ENCODE measurements at regions not wholly inside any gene's neighbourhood (a gene's known extent, or its start where the extent isn't known, plus 50 kb on each side); places are given as distances from the start of the nearest gene placed in this dataset.

DNA sequence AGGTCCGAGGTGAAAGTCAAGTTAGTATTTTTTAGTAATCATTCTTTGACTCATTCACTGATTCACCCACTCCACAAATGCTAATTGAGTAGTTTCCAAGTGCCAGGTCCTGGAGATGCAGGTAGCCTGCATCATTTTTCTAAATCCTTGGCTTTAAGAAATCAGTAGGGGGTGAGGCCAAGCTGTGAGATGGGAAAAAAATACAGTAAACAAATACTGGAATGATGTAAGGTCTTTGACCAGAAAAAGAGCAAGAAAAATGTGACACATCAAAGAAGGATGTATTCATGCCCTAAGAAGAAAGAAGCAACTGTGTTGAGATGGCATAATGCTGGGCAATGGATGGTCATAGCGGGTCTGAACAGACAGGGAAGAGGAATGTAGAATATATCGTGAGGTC is 1386.6 kb downstream of the PCDH7 start:
- Histone ChIP-seq H3K27me3 (no peaks in the 10 kb centered on the region), H3K4me3 (no peak overlapping the region), H3K4me1 (no peaks in the 10 kb centered on the region), H3K36me3 (no peaks in the 10 kb centered on the region), H3K27ac (no peak overlapping the region), H3K9me3 (replicated peaks) (no peaks in the 10 kb centered on the region)
- DNase-seq = no peak

DNA sequence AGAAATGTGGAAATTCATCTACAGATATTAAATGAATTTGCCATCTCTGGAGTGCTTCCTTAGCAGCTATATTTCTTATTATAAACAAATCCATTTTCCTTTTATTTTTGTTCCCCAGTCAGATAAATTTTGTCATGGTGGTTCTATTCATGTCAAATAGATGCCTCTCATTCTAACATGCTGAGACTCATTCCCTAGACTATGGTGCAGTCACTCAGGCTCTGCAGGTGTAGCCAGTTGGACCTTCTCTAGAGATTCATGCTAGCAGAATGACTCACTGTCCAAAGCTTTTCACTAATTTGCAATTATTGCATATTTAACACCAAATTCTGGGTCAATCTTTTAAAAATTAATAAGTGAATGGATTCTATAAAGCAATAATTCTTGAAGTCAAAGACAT is 1392.7 kb downstream of the PCDH7 start:
- Histone ChIP-seq H3K36me3 (no peaks in the 10 kb centered on the region), H3K27me3 (no peaks in the 10 kb centered on the region), H3K4me1 (no peaks in the 10 kb centered on the region), H3K27ac (no peak overlapping the region), H3K4me3 (no peak overlapping the region), H3K9me3 (replicated peaks) (no peaks in the 10 kb centered on the region)
- DNase-seq = no peak

DNA sequence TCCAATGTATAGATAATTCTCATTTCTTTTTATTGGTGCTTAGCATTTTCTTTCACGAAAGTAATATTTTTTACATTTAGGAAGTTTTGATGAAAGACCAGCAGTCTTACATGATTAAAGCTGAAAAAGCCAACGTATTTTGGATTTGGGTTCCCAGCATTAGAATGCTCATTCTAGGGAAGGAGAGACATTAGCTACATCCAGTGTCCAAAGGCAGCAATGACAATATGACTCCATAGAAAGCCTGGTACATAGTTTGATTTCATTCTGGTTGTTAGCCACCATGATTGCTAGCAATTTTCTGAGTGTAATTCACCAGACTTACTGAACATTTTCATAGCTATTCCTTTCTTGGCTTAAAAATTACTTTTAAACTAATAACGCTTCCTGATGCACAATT is 1397.5 kb downstream of the PCDH7 start:
- no peaks in the 10 kb centered on the region for H3K36me3 ChIP-seq
- no peaks in the 10 kb centered on the region for H3K4me1 ChIP-seq
- no peaks in the 10 kb centered on the region for H3K27me3 ChIP-seq
- H3K9me3 ChIP-seq (replicated peaks) = no peaks in the 10 kb centered on the region
- no peak overlapping the region for H3K4me3 ChIP-seq
- H3K27ac ChIP-seq = no peak overlapping the region
- DNase-seq = peak in 1 of 2 experiments; percentile 22

DNA sequence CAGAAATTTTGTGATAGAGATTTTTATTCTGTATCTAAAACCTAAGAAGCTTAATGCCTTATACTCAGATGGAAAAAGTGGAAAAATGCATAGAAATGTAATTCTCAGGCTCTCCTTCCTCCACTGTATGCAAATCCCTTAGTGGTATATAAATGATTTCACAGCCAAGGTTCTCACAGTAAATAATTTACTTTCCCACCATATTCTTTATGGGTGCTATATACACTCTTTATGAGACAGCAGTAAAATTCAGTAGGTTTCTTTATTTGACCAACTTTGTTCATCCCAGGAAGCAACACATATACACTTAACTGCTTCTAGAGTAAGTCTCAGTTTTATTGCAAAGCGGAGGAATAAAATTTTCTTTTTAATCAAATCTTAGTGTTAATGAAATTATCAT is 1399.7 kb downstream of the PCDH7 start:
- no peak for DNase-seq

DNA sequence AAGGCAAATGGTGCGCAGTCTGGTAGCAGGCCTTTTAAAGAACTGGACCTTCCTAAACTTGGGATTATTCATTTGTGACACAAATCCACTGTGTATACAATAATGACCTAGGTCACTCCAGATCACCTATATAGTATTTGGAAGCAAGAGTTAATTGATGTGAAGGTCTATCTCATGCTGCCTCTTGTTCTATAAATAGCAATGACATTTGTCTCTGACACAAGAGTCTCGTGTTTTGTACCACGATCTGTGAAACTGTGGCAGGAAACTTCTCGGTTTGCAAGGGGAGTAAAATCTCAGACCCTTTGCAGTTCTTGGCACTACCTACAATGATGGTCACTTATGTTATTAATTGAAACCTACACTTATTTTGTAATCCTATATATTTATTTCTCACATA is 1408.4 kb downstream of the PCDH7 start:
- Histone ChIP-seq H3K4me1 (peaks cover 10% of the 10 kb centered on the region), H3K27ac (no peak overlapping the region), H3K4me3 (no peak overlapping the region), H3K27me3 (no peaks in the 10 kb centered on the region), H3K9me3 (replicated peaks) (0 out of 2 replicates have a peak, but pooled peaks cover 2% of the 10 kb centered on the region), H3K36me3 (no peaks in the 10 kb centered on the region)
- no peak for DNase-seq

More for the DNA sequence above, 1399.7 kb downstream of the PCDH7 start:
- H3K27ac ChIP-seq = no peak overlapping the region
- no peaks in the 10 kb centered on the region for H3K9me3 ChIP-seq (replicated peaks)
- no peaks in the 10 kb centered on the region for H3K36me3 ChIP-seq
- H3K4me3 ChIP-seq = no peak overlapping the region
- no peaks in the 10 kb centered on the region for H3K4me1 ChIP-seq
- H3K27me3 ChIP-seq = no peaks in the 10 kb centered on the region

DNA sequence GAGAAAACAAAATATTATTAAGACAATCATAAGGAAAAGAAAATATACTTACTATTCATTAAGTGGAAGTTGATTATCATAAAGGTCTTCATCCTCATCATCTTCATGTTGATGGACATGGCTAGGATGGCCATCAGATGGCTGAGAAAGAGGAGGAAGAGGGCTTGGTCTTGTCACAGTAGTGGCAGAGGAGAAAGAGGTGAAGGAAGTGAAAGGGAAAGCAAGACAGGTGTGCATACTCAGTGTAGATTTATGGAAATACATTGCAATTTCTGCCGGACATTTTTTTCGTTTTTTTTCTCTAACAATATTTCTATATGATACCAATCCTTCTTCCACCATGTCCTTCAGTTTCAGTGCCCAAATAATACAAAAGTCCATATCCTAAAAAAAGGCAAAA is 1409.8 kb downstream of the PCDH7 start:
- Histone ChIP-seq H3K27me3 (no peaks in the 10 kb centered on the region), H3K36me3 (no peaks in the 10 kb centered on the region), H3K4me1 (peaks cover 10% of the 10 kb centered on the region)

DNA sequence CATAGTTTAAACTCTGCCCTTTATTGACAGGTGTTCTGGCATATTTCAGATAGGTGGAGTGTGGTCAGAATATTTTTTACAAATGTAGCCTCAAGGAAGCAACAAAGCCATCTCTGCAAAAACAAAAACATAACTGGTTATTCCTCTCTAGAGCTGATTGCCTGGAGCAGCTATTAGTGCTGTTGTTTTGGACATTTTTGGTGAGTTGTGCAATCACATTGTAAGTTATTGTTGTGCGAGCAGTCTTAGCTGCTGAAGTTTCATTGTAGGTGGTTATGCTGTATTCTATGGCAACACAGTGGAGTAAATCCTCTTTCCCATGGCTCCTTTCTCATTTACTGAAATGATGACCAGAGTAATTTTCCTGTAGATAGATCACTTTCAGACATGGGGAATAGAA is 1413.0 kb downstream of the PCDH7 start:
- Histone ChIP-seq H3K9me3 (replicated peaks) (no peaks in the 10 kb centered on the region), H3K27ac (no peak overlapping the region), H3K27me3 (no peaks in the 10 kb centered on the region), H3K36me3 (no peaks in the 10 kb centered on the region), H3K4me1 (no peaks in the 10 kb centered on the region; the same call in 1 of the 2 replicates), H3K4me3 (no peak overlapping the region)
- DNase-seq = no peak

More for the DNA sequence above, 1409.8 kb downstream of the PCDH7 start:
- Histone ChIP-seq H3K27ac (no peak overlapping the region), H3K9me3 (replicated peaks) (0 out of 2 replicates have a peak, but pooled peaks cover 2% of the 10 kb centered on the region), H3K4me3 (no peak overlapping the region)
- no peak for DNase-seq

DNA sequence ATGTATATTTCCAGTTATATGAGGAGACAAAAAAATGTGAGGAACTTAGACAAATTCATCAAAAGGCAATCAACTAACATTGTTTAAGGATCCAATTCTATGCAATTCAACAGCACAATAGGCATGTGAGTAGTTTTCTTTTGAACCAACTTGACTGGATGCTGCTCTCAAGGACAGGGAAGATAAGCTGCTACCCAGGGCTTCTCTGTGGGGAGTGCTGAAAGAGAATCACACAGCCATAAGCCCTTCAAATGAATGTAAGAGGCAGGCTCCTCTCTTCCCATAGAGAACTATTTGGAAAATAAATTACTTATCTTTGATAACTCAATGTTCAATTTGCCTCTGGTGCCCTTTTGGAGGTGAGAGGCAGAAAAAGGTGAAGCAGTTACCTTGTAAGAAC is 1413.6 kb downstream of the PCDH7 start:
- H3K4me3 ChIP-seq = no peak overlapping the region
- no peaks in the 10 kb centered on the region for H3K27me3 ChIP-seq
- H3K4me1 ChIP-seq = no peaks in the 10 kb centered on the region
- H3K27ac ChIP-seq = no peak overlapping the region
- no peak for DNase-seq
- no peaks in the 10 kb centered on the region for H3K36me3 ChIP-seq
- no peaks in the 10 kb centered on the region for H3K9me3 ChIP-seq (replicated peaks)

DNA sequence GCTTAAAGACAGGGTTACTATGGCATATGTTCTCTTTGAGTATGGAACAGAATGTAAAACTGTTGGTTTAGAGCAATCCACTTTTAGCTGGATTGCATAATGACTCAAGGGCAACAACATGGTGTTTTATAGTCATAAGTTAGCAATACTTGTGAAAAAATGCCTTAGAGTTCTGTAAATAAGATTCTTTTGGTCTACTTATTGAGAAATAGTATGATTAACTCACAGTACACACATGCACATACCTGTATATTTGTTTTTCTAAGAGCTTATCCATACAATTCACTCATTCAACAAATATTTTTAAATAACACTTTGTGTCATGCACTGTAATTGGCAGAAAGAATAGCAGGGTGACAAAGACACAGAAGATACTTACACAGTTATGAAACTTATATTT is 1415.5 kb downstream of the PCDH7 start:
- Histone ChIP-seq H3K36me3 (no peaks in the 10 kb centered on the region), H3K27ac (no peak overlapping the region), H3K27me3 (no peaks in the 10 kb centered on the region), H3K4me1 (peaks cover 9% of the 10 kb centered on the region), H3K9me3 (replicated peaks) (no peaks in the 10 kb centered on the region), H3K4me3 (no peak overlapping the region)
- DNase-seq = no peak

DNA sequence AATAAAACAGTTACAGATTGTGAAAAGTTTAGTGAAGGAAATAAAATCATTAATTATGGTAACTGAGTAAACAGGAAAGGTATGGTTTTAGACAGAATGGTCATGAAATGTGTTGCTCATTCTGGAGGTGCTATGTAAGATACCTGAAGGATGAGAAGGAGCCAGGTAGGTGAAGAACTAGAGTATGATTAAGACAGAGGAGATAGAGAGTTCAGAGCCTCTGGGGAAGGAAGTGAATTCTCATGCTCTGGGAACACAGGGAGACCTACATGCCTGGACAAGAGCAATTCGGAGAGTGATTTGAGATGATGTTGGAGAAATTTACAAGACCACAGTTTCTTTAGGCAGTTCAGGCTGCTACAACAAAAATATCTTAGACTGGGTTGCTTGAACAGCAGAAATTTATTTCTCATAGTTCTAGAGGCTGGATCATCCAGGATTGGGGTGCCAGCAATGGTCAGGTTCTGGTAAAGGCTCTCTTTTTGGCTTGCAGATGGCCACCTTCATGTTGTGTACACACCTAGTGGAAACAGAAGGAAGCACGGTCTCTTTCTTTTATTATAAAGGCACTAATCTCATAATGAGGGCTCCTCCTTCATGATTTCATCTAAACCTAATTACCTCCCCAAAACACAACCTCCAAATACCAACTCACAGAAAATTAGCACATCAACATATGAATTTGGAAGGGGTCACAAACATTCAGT is 1416.1 kb downstream of the PCDH7 start:
- H3K27ac ChIP-seq = no peak overlapping the region
- DNase-seq = no peak
- H3K4me3 ChIP-seq = no peak overlapping the region
- no peaks in the 10 kb centered on the region for H3K9me3 ChIP-seq (replicated peaks)
- no peaks in the 10 kb centered on the region for H3K27me3 ChIP-seq
- peaks cover 12% of the 10 kb centered on the region for H3K4me1 ChIP-seq
- no peaks in the 10 kb centered on the region for H3K36me3 ChIP-seq

DNA sequence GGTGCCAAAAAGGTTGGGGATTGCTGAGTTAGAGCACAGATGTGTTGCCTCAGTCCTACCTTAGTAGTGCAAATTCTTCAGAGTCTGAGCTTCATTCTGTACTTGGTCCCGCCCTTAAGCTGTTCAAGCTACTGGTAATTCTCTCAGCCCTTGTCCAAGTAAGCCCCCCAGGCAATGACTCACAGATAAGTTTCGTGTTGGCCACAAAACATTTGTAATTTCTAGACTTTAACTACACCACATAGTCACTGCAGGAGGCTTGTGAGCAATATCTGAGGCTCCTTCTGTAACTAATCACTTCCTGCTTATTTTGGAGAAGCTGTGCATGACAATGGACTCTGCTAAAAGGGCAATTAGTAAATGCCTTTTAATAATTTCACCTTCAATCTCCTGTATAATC is 1420.5 kb downstream of the PCDH7 start:
- Histone ChIP-seq H3K4me1 (peaks cover 19% of the 10 kb centered on the region), H3K9me3 (replicated peaks) (peaks cover 3% of the 10 kb centered on the region; the same call in 1 of the 2 replicates), H3K27ac (peak overlapping the region; percentile 57), H3K36me3 (no peaks in the 10 kb centered on the region), H3K4me3 (no peak overlapping the region), H3K27me3 (no peaks in the 10 kb centered on the region)
- peak; percentile 82 to 87 for DNase-seq

DNA sequence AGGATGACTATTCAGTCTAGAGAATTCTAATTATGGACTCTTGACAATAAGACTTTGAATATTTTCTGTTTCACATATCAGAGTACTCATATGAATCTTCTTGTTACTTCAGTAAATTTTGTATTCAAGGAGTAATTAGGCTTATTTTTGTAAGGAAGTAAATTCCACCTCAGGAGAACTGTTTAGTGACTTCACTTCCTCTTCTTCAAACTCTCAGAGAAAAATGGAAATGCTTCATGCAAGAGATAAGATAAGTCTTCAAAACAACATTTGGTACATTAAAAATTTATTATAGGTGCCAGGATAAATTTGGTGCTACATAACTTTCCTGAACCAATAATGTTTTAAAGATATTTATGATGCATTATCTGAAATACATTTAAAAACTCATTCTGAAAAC is 1421.9 kb downstream of the PCDH7 start:
- Histone ChIP-seq H3K9me3 (replicated peaks) (peaks cover 3% of the 10 kb centered on the region; the same call in 1 of the 2 replicates), H3K4me1 (peaks cover 28% of the 10 kb centered on the region), H3K27me3 (no peaks in the 10 kb centered on the region), H3K36me3 (no peaks in the 10 kb centered on the region), H3K4me3 (no peak overlapping the region), H3K27ac (no peak overlapping the region; the same call in 1 of the 2 replicates)
- no peak for DNase-seq

DNA sequence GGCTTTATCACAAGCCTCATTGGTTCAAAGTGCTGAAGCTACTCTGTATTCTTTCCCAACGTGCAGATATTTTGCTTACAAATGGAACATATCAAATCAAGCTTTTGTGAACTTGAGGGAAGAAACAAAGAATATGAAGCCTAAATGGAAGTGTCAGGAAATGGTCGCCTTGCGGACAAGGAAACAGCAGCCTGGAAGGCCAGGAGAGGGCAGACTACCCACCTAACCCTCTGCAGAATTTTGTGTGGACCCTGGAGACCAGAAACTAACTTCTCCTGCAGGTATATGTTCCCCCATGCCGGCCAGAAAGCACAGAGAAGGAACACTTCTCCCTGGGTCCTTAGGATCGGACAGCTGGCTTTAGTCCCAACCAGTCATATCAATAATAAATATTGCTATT is 1425.8 kb downstream of the PCDH7 start:
- no peaks in the 10 kb centered on the region for H3K36me3 ChIP-seq
- H3K27ac ChIP-seq = peak overlapping the region; percentile 83; the same call in 1 of the 2 replicates
- DNase-seq = no peak
- peaks cover 23% of the 10 kb centered on the region for H3K4me1 ChIP-seq
- peaks cover 3% of the 10 kb centered on the region; the same call in 1 of the 2 replicates for H3K9me3 ChIP-seq (replicated peaks)
- no peak overlapping the region for H3K4me3 ChIP-seq
- no peaks in the 10 kb centered on the region for H3K27me3 ChIP-seq

DNA sequence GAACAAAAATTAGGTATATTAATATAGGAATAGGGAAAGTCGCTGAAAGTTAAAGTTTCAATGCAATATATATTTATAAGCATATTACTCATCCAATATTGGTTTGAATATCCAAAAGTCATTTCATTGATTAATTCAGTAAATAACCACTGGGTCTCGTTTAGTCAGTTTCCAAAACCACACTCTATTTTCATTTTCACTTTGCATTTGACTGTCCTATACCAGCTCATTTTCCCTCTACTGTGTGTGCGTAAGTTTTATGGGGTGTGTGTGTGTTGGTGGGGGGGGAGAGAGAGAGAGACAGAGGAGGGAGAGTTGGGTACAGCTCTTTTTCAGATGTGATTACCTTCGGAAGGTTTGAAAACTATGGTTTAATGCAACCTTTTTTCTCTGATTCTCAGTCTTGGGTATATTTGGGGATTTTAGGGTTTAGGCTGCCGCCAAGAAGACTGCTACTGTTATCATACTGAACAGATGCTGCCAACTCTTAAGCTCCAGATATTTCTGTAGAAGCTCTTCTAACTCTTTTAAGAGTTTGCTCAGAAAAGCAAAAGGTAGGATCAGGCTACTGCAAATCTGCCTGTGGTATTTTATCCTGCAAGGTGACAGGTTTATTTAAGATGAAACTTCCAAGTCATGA is 1427.4 kb downstream of the PCDH7 start:
- Histone ChIP-seq H3K27ac (peak overlapping the region; percentile 83), H3K9me3 (replicated peaks) (peaks cover 3% of the 10 kb centered on the region; the same call in 1 of the 2 replicates), H3K4me1 (peaks cover 13% of the 10 kb centered on the region), H3K27me3 (no peaks in the 10 kb centered on the region), H3K4me3 (peak overlapping the region; percentile 43), H3K36me3 (no peaks in the 10 kb centered on the region)
- DNase-seq = peak; percentile 55 to 82

DNA sequence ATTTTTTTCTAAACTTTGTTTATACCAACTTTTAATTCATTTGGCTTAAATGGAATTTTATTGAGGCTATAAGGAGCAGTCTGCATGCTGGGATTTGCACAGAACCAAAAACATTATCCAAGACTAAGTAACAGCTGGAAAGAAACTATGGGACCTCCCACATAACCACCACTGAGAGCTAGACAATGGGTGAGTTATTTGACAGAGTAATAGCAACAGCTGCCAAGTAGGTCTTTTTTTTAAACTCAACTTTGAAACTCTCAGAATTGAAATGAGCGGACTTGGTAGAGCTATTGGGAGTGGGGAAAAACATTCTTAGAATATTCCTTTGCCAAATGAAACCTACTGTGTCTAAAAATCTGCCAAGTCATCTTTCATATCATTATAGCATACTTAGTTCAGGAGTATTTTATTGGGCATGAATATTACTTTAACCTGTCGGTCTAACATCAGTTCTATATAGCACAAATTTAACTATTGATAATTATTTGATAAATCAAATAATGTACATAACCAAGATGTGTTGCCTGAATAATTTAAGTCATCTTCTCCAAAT is 1428.0 kb downstream of the PCDH7 start:
- H3K4me3 ChIP-seq = peak overlapping the region; percentile 43
- H3K36me3 ChIP-seq = no peaks in the 10 kb centered on the region
- H3K27me3 ChIP-seq = no peaks in the 10 kb centered on the region
- peak overlapping the region; percentile 83 for H3K27ac ChIP-seq
- H3K9me3 ChIP-seq (replicated peaks) = no peaks in the 10 kb centered on the region; the same call in 1 of the 2 replicates
- peak; percentile 82 to 95 for DNase-seq
- H3K4me1 ChIP-seq = peaks cover 13% of the 10 kb centered on the region
